GM23248 (cell line): ENCODE measurements at regions not wholly inside any gene's neighbourhood (a gene's known extent, or its start where the extent isn't known, plus 50 kb on each side); places are given as distances from the start of the nearest gene placed in this dataset.

Experiments
- DNase-seq: peaks from one replicate; pipeline ENCODE4 v3.0.0-alpha.2; 2015
- H2AFZ ChIP-seq: fragments of 200-600 bp; sonication (generic); 2 replicates; pipeline ENCODE4 v1.6.1; 2016; ENCODE audit warnings: antibody characterized with exemption
- H3F3A ChIP-seq: fragments of 200-600 bp; sonication (generic); 2 replicates; pipeline ENCODE4 v1.6.1; 2016; ENCODE audit warnings: mild to moderate bottlenecking, antibody characterized with exemption, mixed run types; ENCODE audit not compliant: insufficient read depth
- H3K27ac ChIP-seq: fragments of 200-600 bp; sonication (generic); 2 replicates; pipeline ENCODE4 v1.5.1; 2016; ENCODE audit warnings: mild to moderate bottlenecking
- H3K27me3 ChIP-seq: fragments of 200-600 bp; sonication (generic); replicated peaks from 2 replicates; pipeline ENCODE4 v1.6.1; 2016; ENCODE audit warnings: mild to moderate bottlenecking; ENCODE audit not compliant: insufficient read depth
- H3K36me3 ChIP-seq: fragments of 200-600 bp; sonication (generic); 2 replicates; pipeline ENCODE4 v1.6.1; 2016; ENCODE audit warnings: low read depth, mild to moderate bottlenecking
- H3K4me1 ChIP-seq: fragments of 200-600 bp; sonication (generic); 2 replicates; pipeline ENCODE4 v1.6.1; 2016; ENCODE audit warnings: mild to moderate bottlenecking; ENCODE audit not compliant: insufficient read depth
- H3K4me2 ChIP-seq: fragments of 200-600 bp; sonication (generic); one replicate; pipeline ENCODE4 v1.6.1; 2016; ENCODE audit warnings: mild to moderate bottlenecking; ENCODE audit not compliant: unreplicated experiment
- H3K4me3 ChIP-seq: fragments of 200-600 bp; sonication (generic); 2 replicates; pipeline ENCODE4 v1.5.1; 2016; ENCODE audit warnings: mild to moderate bottlenecking
- H3K79me2 ChIP-seq: fragments of 200-600 bp; sonication (generic); 2 replicates; pipeline ENCODE4 v1.6.1; 2016; ENCODE audit warnings: mild to moderate bottlenecking; ENCODE audit not compliant: insufficient read depth
- H3K9ac ChIP-seq: fragments of 200-600 bp; sonication (generic); 2 replicates; pipeline ENCODE4 v1.6.1; 2016; ENCODE audit warnings: mild to moderate bottlenecking
- H3K9me2 ChIP-seq: fragments of 200-600 bp; sonication (generic); 2 replicates; pipeline ENCODE4 v1.6.1; 2016; ENCODE audit warnings: mixed run types, mild to moderate bottlenecking, moderate library complexity; ENCODE audit not compliant: insufficient read depth
- H3K9me3 ChIP-seq: fragments of 200-600 bp; sonication (generic); one replicate; pipeline ENCODE4 v1.6.1; 2017; ENCODE audit warnings: low read depth
- H4K20me1 ChIP-seq: fragments of 200-600 bp; sonication (generic); 2 replicates; pipeline ENCODE4 v1.6.0; 2016; ENCODE audit not compliant: insufficient read depth
- EZH2 ChIP-seq: fragments of 200-600 bp; sonication (generic); IDR thresholded peaks from 2 replicates; pipeline ENCODE4 v1.6.1; 2018; ENCODE audit warnings: antibody characterized with exemption, mild to moderate bottlenecking; ENCODE audit not compliant: insufficient read depth, poor library complexity, severe bottlenecking
- EZH2phosphoT487 ChIP-seq: fragments of 200-600 bp; sonication (generic); IDR thresholded peaks from 2 replicates; pipeline ENCODE4 v1.6.1; 2018; ENCODE audit warnings: antibody characterized with exemption, moderate library complexity, mild to moderate bottlenecking, low read depth; ENCODE audit not compliant: insufficient read depth
- WGBS, 2 experiments: methylation state at CpG; one replicate each; pipeline ENCODE4 v1.1.6; 2015 to 2017; ENCODE audit warnings: low lambda C conversion rate in 2 of 2, low coverage in 1 of 2; ENCODE audit errors: missing lambda C conversion rate in 2 of 2; 5-methylcytosine and 5-hydroxymethylcytosine counted together
- in situ Hi-C: fragments of 300-500 bp; cut with MboI; formaldehyde crosslinking; loops from 2 replicates; pipeline ENCODE4 v1.15.0; 2020

GRCh38 chr16:64013856-64014255 lies 1108.0 kb downstream of the CDH11 start:
- Histone ChIP-seq H3K4me3 (no peak overlapping the region), H3K4me1 (no peaks in the 10 kb centered on the region), H3F3A (peaks cover 3% of the 10 kb centered on the region; the same call in 1 of the 2 replicates), H3K27ac (no peak overlapping the region), H4K20me1 (no peaks in the 10 kb centered on the region), H3K36me3 (no peaks in the 10 kb centered on the region), H3K9me3 (no peaks in the 10 kb centered on the region), H3K27me3 (no peaks in the 10 kb centered on the region), H3K9ac (no peak overlapping the region), H3K79me2 (no peaks in the 10 kb centered on the region), H3K9me2 (no peaks in the 10 kb centered on the region), H3K4me2 (no peak overlapping the region), H2AFZ (no peak overlapping the region)
- no peak for DNase-seq
- in situ Hi-C loops = no loop called here
- TF ChIP-seq EZH2 (no peak), EZH2phosphoT487 (no peak)
- WGBS, 2 experiments = 56 to 63% methylated on average over 1 of the region's 1 CpG

- Histone ChIP-seq H4K20me1 (no peaks in the 10 kb centered on the region), H3K4me2 (no peak overlapping the region), H3K9me2 (no peaks in the 10 kb centered on the region), H3K79me2 (no peaks in the 10 kb centered on the region), H3K4me3 (no peak overlapping the region), H3K9ac (no peak overlapping the region), H3K9me3 (no peaks in the 10 kb centered on the region), H3K27ac (no peak overlapping the region), H3K4me1 (no peaks in the 10 kb centered on the region), H2AFZ (peak overlapping the region; percentile 21), H3F3A (peaks cover 3% of the 10 kb centered on the region; the same call in 1 of the 2 replicates), H3K36me3 (no peaks in the 10 kb centered on the region), H3K27me3 (no peaks in the 10 kb centered on the region)
- no peak for TF ChIP-seq EZH2
- TF ChIP-seq EZH2phosphoT487 = no peak
- peak; percentile 66 for DNase-seq
- in situ Hi-C loops = no loop called here
- 4 to 12% methylated on average over 2 of the region's 2 CpGs for WGBS, 2 experiments
Measured at GRCh38 chr16:64012166-64012565, 1109.7 kb downstream of the CDH11 start.

DNA sequence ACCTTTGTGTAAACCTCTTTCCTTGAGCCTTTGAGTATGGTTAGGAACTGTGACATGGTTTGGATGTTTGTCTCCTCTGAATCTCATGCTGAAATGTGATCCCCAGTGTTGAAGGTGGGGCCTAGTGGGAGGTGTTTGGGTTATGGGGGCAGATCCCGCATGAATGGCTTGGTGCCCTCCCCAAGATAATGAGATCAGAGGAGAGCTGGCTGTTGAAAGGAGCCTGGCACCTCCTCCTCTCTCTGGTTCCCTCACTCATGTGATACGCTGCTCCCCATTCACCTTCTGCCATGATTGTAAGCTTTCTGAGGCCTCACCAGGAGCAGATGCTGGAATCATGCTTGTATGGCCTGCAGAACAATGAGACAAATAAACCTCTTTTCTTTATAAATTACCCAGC lies 1110.2 kb downstream of the CDH11 start:
- no peaks in the 10 kb centered on the region for H4K20me1 ChIP-seq
- no peak overlapping the region for H3K9ac ChIP-seq
- H3K27ac ChIP-seq = no peak overlapping the region
- no peaks in the 10 kb centered on the region for H3K36me3 ChIP-seq
- H3K27me3 ChIP-seq = no peaks in the 10 kb centered on the region
- H3K4me1 ChIP-seq = no peaks in the 10 kb centered on the region
- H2AFZ ChIP-seq = 0 out of 2 replicates have a peak overlapping the region, but pooled peaks have one; percentile 21
- H3K4me3 ChIP-seq = no peak overlapping the region
- in situ Hi-C loops = no loop called here
- no peak overlapping the region for H3K4me2 ChIP-seq
- peaks cover 3% of the 10 kb centered on the region; the same call in 1 of the 2 replicates for H3F3A ChIP-seq
- H3K9me2 ChIP-seq = no peaks in the 10 kb centered on the region
- no peaks in the 10 kb centered on the region for H3K79me2 ChIP-seq
- no peak for TF ChIP-seq EZH2
- TF ChIP-seq EZH2phosphoT487 = no peak
- WGBS, 2 experiments = 83 to 89% methylated on average over 2 of the region's 2 CpGs
- no peaks in the 10 kb centered on the region for H3K9me3 ChIP-seq
- no peak for DNase-seq

- in situ Hi-C loops = no loop called here
Measured at GRCh38 chr16:64008131-64008530, 1113.7 kb downstream of the CDH11 start.

GRCh38 chr16:64004116-64004515 lies 1117.7 kb downstream of the CDH11 start:
- no peaks in the 10 kb centered on the region for H3K4me1 ChIP-seq
- H3F3A ChIP-seq = no peaks in the 10 kb centered on the region
- H3K79me2 ChIP-seq = no peaks in the 10 kb centered on the region
- H2AFZ ChIP-seq = no peak overlapping the region
- H3K4me2 ChIP-seq = no peak overlapping the region
- no peaks in the 10 kb centered on the region for H3K9me3 ChIP-seq
- no peak for DNase-seq
- 38 to 50% methylated on average over 1 of the region's 1 CpG for WGBS, 2 experiments
- no peaks in the 10 kb centered on the region for H4K20me1 ChIP-seq
- no peak overlapping the region for H3K9ac ChIP-seq
- no peaks in the 10 kb centered on the region for H3K36me3 ChIP-seq
- TF ChIP-seq EZH2 = no peak
- no peak for TF ChIP-seq EZH2phosphoT487
- in situ Hi-C loops = no loop called here
- H3K27ac ChIP-seq = no peak overlapping the region
- no peaks in the 10 kb centered on the region for H3K9me2 ChIP-seq
- no peak overlapping the region for H3K4me3 ChIP-seq
- H3K27me3 ChIP-seq = no peaks in the 10 kb centered on the region

More at GRCh38 chr16:64008131-64008530, 1113.7 kb downstream of the CDH11 start:
- no peaks in the 10 kb centered on the region for H3K4me1 ChIP-seq
- H3K9me3 ChIP-seq = no peaks in the 10 kb centered on the region
- H4K20me1 ChIP-seq = no peaks in the 10 kb centered on the region
- H3K79me2 ChIP-seq = no peaks in the 10 kb centered on the region
- no peak overlapping the region for H3K9ac ChIP-seq
- H3K4me2 ChIP-seq = no peak overlapping the region
- 88 to 99% methylated on average over 2 of the region's 2 CpGs for WGBS, 2 experiments
- no peak for TF ChIP-seq EZH2
- no peak for TF ChIP-seq EZH2phosphoT487
- no peaks in the 10 kb centered on the region for H3K9me2 ChIP-seq
- no peak overlapping the region for H2AFZ ChIP-seq
- peaks cover 3% of the 10 kb centered on the region; the same call in 1 of the 2 replicates for H3F3A ChIP-seq
- no peak overlapping the region for H3K27ac ChIP-seq
- peak; percentile 3 for DNase-seq
- H3K27me3 ChIP-seq = no peaks in the 10 kb centered on the region
- no peaks in the 10 kb centered on the region for H3K36me3 ChIP-seq
- no peak overlapping the region for H3K4me3 ChIP-seq
